Activated naive CD8-positive, alpha-beta T cell treated with anti-CD3 and anti-CD28 coated beads, Interleukin-2, amount 10 ng/mL, durations not matched to agents 7 days and 5 days (primary cell): ENCODE measurements at regions not wholly inside any gene's neighbourhood (a gene's known extent, or its start where the extent isn't known, plus 50 kb on each side); places are given as distances from the start of the nearest gene placed in this dataset.

Experiments
- ATAC-seq: fragments of 150-1000 bp; cut with Tn5 transposase; one replicate; pipeline ENCODE4 v1.10.0; 2021; ENCODE audit warnings: low read depth, moderate library complexity
- POLR2A ChIA-PET: fragments of 350-600 bp; sonication (Branson Sonifier 250); formaldehyde crosslinking; loops from one replicate; lab custom pipeline; 2021; ENCODE audit warnings: antibody characterized with exemption; lab: Charles Lee
- DNase-seq: peaks from one replicate; pipeline ENCODE4 v3.0.0; 2021
- H3K27ac Mint-ChIP-seq: one replicate; pipeline ENCODE4 v1.8.0; 2022; ENCODE audit warnings: mild to moderate bottlenecking, mixed read lengths
- H3K27me3 Mint-ChIP-seq: one replicate; pipeline ENCODE4 v1.8.0; 2022; ENCODE audit warnings: mild to moderate bottlenecking, moderate library complexity, mixed read lengths
- H3K36me3 Mint-ChIP-seq: one replicate; pipeline ENCODE4 v1.8.0; 2021; ENCODE audit warnings: mild to moderate bottlenecking, mixed read lengths
- H3K4me1 Mint-ChIP-seq: one replicate; pipeline ENCODE4 v1.8.0; 2021; ENCODE audit warnings: mixed read lengths
- H3K4me3 Mint-ChIP-seq: one replicate; pipeline ENCODE4 v1.8.0; 2022; ENCODE audit warnings: mild to moderate bottlenecking, moderate library complexity, mixed read lengths
- H3K9me3 Mint-ChIP-seq: one replicate; pipeline ENCODE4 v1.8.0; 2021; ENCODE audit warnings: mixed read lengths

DNA sequence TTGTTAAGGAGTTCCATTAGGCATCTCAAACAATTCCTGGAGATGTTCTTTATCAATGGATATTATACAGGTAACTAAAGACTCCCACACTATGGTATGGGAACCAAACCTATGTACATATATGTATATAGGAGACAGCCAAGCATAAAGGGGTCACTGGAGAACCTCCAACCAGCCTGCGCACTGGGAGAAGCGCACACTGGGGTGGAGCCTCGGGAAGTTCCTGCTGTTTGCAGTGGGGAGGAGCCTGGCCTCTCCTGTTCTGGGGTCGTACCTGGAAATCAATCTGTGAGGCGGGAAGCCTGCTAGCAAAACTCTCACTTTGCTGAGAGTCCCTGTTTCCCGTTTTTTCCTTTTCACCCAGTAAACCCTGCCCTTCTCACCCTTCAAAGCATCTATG is 83.1 kb upstream of the CREB1 start:
- ATAC-seq (no peak), DNase-seq (no peak)
- no peaks in the 10 kb centered on the region for H3K36me3 Mint-ChIP-seq
- H3K4me1 Mint-ChIP-seq = no peaks in the 10 kb centered on the region
- POLR2A ChIA-PET = no interaction called here
- no peaks in the 10 kb centered on the region for H3K9me3 Mint-ChIP-seq
- no peak overlapping the region for H3K4me3 Mint-ChIP-seq
- H3K27ac Mint-ChIP-seq = no peak overlapping the region
- H3K27me3 Mint-ChIP-seq = peaks cover 3% of the 10 kb centered on the region

DNA sequence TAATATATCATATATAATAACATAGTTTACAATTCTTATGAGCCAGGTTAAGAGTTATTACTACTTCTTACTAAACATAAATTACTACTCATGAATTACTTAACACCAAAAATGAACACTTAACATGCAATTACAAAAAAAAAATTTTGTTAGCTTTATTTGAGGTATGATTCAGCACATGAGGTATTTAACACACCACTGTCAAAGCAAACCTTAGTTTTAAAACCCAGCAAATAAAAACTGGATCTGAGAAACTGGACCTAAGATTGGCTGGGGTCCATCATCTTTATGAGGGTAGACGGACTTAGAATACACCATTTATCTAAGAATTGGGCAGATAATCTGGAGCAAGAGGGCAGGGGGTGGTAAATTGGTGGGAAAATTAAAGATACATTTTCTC is 81.8 kb upstream of the CREB1 start:
- ATAC-seq (no peak), DNase-seq (no peak)
- Mint-ChIP-seq H3K27me3 (no peaks in the 10 kb centered on the region), H3K4me1 (no peaks in the 10 kb centered on the region), H3K9me3 (no peaks in the 10 kb centered on the region), H3K4me3 (no peak overlapping the region), H3K27ac (no peak overlapping the region), H3K36me3 (no peaks in the 10 kb centered on the region)
- POLR2A ChIA-PET = no interaction called here

DNA sequence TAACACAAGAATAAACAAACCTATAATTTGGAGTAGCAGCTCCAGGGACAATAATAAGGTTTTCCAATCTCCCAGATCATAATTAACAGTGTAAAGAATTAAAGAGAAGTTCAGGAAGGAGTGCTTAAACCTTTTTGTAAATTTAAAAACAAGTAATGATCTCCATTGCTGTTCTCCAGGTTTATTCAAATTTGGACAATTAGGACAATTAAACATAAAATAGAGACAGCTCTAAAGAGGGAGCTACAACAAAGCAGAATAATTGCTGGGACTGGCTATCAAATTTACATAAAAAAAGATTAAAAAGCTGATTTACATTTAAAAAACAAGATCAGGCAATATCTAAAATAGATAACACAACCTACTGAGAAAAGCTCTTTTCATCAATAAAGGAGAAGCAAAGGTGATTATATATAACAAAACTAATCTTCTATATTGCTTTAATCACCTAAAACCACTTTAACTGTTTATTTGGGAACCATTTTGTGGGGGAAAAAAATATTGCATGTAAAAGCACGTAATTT is 80.1 kb upstream of the CREB1 start:
- no peak overlapping the region for H3K4me3 Mint-ChIP-seq
- H3K27me3 Mint-ChIP-seq = peaks cover 2% of the 10 kb centered on the region
- peaks cover 6% of the 10 kb centered on the region for H3K9me3 Mint-ChIP-seq
- DNase-seq = no peak
- POLR2A ChIA-PET = no interaction called here
- no peaks in the 10 kb centered on the region for H3K4me1 Mint-ChIP-seq
- no peaks in the 10 kb centered on the region for H3K36me3 Mint-ChIP-seq
- H3K27ac Mint-ChIP-seq = no peak overlapping the region
- ATAC-seq = no peak

DNA sequence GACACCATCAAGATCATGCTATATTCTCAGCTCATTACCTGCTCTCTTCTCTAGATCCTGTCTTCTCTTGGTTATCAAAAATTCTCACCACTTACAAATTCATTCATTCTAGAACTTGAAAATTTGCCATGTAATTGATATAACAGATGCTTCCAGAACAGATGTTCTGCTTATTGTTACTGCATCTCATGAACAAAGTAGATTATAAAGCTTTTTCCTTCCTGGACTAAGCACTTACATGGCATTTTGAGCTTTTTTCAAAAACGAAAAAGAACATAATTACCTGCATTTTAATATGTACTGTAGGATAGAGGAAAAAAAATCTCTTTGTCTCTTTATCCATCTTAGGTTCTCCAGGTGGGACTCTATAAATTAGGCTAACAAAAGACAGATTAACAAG is 79.6 kb upstream of the CREB1 start:
- H3K27ac Mint-ChIP-seq = no peak overlapping the region
- peaks cover 8% of the 10 kb centered on the region for H3K9me3 Mint-ChIP-seq
- POLR2A ChIA-PET = no interaction called here
- ATAC-seq = no peak
- no peaks in the 10 kb centered on the region for H3K36me3 Mint-ChIP-seq
- H3K27me3 Mint-ChIP-seq = peaks cover 2% of the 10 kb centered on the region
- no peak for DNase-seq
- H3K4me1 Mint-ChIP-seq = no peaks in the 10 kb centered on the region
- no peak overlapping the region for H3K4me3 Mint-ChIP-seq

DNA sequence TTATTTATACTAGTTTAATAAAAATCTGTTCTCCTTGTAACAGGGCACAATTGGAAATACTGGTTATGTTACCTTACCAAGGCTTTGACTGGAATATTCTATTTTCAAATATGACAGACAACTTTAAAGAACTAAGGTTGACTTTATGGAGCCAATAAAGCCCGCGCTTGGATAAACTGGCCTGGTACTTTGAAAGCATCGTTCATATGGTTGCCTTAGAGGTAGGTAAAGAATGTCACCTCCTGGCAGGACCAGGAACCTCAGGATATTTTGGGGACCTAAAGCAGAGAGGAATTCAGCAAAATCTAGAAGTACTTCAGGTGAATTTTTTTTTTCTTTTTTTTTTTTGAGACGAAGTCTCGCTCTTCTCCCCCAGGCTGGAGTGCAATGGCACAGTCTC is 71.2 kb upstream of the CREB1 start:
- ATAC-seq (no peak), DNase-seq (no peak)
- H3K27ac Mint-ChIP-seq = no peak overlapping the region
- H3K36me3 Mint-ChIP-seq = no peaks in the 10 kb centered on the region
- H3K27me3 Mint-ChIP-seq = peaks cover 2% of the 10 kb centered on the region
- peaks cover 5% of the 10 kb centered on the region for H3K9me3 Mint-ChIP-seq
- H3K4me3 Mint-ChIP-seq = no peak overlapping the region
- POLR2A ChIA-PET = interaction anchor here (0.7 kb wide), 1 partner anchor 270 kb away, joined by 3 read pairs; no protein-coding TSS in a partner anchor
- H3K4me1 Mint-ChIP-seq = peaks cover 17% of the 10 kb centered on the region

DNA sequence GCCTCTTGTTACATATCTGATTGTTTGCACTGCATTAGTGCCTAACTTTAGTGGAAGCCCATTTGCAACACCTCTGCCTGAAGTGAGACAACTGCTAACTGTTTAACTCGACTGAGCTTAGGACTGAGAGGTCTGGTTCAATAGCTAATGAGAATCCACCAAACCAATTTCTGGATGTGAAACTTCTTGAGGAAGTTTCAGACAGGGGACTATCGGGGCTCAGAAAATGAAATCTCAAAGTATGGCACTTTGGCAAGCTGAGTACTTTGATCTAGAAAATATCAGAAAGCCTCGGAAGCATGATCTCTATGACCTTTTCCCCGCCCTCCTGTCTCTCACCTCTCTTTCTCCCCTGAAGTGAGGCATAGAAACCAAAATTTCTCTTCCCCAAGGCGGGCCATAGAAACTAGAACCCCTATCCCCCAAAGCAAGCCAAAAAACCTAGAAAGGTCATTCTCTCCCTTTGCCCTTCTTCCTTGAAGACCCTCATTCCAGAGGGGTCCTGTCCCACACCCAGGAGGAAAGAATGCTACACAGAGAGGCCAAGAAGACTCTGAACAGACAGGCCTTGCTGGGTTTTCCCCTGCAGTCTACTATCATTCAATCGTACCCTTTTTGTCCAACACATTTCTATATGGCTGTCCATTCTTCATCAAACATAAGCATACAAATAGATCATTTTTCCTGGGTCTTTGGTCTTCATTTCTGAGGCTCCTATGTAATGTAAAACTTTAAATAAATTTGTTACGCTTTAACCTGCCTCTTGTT is 69.6 kb upstream of the CREB1 start:
- Mint-ChIP-seq H3K4me1 (peaks cover 20% of the 10 kb centered on the region), H3K27me3 (no peaks in the 10 kb centered on the region), H3K9me3 (no peaks in the 10 kb centered on the region), H3K36me3 (no peaks in the 10 kb centered on the region), H3K27ac (no peak overlapping the region), H3K4me3 (no peak overlapping the region)
- POLR2A ChIA-PET = no interaction called here
- DNase-seq (no peak), ATAC-seq (no peak)

DNA sequence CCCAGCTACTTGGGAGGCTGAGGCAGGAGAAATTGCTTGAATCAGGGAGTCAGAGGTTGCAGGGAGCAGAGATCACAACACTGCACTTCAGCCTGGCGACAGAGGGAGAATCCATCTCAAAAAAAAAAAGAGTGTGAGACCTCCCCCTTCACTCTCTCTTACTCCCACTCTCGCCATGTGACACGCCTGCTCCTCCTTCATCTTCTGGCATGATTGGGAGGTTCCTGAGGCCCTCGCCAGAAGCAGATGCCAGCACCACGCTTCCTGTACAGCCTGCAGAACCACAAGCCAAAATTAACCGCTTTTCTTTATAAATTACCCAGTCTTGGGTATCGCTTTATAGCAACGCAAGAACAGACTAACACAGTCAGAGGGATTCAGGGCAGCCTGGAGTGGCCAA is 66.3 kb upstream of the CREB1 start:
- H3K4me3 Mint-ChIP-seq = no peak overlapping the region
- no peak for ATAC-seq
- no peaks in the 10 kb centered on the region for H3K27me3 Mint-ChIP-seq
- H3K9me3 Mint-ChIP-seq = no peaks in the 10 kb centered on the region
- H3K36me3 Mint-ChIP-seq = no peaks in the 10 kb centered on the region
- POLR2A ChIA-PET = no interaction called here
- peaks cover 24% of the 10 kb centered on the region for H3K4me1 Mint-ChIP-seq
- DNase-seq = no peak
- no peak overlapping the region for H3K27ac Mint-ChIP-seq

DNA sequence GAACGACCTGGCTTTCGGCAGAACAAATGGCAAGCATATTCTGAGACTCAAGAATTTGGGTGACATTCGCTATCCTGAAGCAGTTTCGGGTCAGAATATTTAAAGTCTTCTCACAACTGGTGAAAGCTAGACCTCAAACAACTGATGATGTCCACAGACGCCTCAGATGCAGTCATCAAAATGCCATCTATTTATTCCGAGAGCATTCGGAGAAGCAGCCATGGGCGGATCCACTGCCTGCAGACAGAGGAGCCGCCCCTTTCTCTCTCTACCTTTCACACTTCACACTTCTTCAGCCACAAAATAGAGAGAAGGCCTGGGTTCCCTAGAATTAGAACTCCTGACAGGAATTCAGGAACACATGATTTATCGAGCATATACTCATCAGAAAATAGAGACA is 65.8 kb upstream of the CREB1 start:
- POLR2A ChIA-PET = no interaction called here
- Mint-ChIP-seq H3K9me3 (no peaks in the 10 kb centered on the region), H3K27ac (no peak overlapping the region), H3K27me3 (no peaks in the 10 kb centered on the region), H3K4me1 (peaks cover 24% of the 10 kb centered on the region), H3K4me3 (no peak overlapping the region), H3K36me3 (no peaks in the 10 kb centered on the region)
- ATAC-seq (no peak), DNase-seq (no peak)

DNA sequence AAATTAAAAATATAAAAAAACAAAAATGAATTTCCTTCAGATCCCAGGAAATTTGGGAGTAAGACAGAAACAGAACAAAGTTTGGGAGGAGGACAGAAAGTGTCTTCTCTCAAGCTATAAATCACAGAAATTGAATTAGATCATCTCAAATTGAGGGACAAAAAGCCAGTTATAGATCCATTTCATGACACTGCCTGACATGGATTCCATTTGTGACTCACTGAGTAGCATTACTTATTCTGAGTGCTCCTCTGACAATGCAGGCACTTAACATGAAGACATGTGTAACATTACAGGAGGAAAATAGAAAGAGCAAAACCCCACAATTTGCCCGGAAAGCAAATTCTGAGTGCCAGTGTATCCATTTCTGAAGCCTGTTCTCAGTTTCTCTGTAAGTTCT is 63.9 kb upstream of the CREB1 start:
- Mint-ChIP-seq H3K36me3 (no peaks in the 10 kb centered on the region), H3K9me3 (no peaks in the 10 kb centered on the region), H3K4me3 (no peak overlapping the region), H3K27ac (no peak overlapping the region), H3K4me1 (peaks cover 19% of the 10 kb centered on the region), H3K27me3 (no peaks in the 10 kb centered on the region)
- ATAC-seq (no peak), DNase-seq (no peak)
- POLR2A ChIA-PET = no interaction called here

DNA sequence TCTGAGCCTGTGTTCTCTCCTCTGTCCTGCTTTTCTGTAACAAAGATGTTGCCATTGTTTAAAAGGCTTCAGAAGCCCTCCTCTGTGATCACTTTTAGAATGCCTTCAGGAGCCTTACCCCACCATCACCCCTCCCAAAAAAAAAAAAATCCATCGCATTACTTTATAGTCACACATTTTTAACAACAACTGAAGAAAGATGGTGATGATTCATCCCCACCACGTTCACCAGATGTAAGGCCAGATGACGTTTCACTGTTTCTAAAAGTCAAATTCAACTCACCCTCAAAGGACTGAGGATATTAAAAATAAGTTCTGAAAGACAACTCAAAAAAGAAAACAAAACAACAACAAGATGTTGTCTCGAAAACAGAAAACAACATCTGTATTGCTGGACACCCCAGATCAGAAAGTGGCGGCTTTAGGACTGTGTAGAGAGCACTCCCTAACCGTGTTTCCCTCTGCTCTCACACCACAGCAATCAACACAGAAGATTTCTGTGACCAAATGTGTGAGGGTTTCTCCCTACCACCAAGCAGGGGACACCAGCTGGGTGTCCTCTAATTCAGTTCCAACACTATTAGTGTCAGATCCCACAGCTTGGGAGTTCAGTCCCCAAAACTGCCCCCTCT is 61.9 kb upstream of the CREB1 start:
- no peak overlapping the region for H3K27ac Mint-ChIP-seq
- DNase-seq (no peak), ATAC-seq (no peak)
- H3K4me1 Mint-ChIP-seq = peaks cover 17% of the 10 kb centered on the region
- H3K9me3 Mint-ChIP-seq = no peaks in the 10 kb centered on the region
- no peaks in the 10 kb centered on the region for H3K36me3 Mint-ChIP-seq
- H3K4me3 Mint-ChIP-seq = no peak overlapping the region
- POLR2A ChIA-PET = interaction anchor here (0.6 kb wide), 1 partner anchor 127 kb away, joined by 3 read pairs; no protein-coding TSS in a partner anchor
- H3K27me3 Mint-ChIP-seq = peaks cover 8% of the 10 kb centered on the region

DNA sequence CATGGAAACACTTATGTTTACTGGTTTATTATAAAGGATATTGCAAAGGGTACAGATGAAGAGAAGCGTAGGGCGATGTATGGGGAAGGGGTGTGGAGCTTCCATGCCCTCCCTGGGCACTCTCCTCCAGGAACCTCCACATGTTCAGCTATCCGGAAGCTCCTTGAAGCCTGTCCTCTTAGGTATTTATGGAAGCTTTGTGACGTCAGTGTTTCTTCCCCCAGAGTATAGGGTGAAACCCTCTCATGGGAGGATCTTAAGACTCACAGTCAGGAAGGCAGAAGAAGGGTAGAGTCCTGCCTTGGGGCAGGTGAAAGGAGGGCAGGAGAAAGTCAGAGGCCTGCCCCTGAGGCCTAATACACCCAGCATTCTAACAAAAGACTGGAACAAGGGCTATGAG is 61.3 kb upstream of the CREB1 start:
- no peaks in the 10 kb centered on the region for H3K36me3 Mint-ChIP-seq

DNA sequence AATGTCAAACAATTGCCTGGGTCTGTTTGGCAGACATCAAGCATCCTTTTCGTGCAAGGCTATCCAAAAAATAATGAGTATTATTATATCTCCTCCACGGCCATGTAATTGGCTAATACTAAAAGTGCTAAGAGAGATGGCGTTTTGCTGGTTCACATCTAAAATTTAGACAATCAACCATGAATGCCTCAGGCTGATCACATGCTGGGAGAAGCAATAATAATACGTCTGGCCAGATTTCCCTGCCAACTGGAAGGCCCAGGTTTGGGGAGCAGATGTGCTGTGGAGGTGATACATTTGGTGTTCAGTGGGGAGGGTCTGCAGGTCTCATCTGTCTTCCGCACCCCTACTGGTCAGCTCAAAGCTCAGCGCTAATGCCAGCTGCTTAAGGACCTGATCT is 60.3 kb upstream of the CREB1 start:
- DNase-seq = no peak
- Mint-ChIP-seq H3K4me1 (peaks cover 12% of the 10 kb centered on the region), H3K9me3 (no peaks in the 10 kb centered on the region), H3K36me3 (no peaks in the 10 kb centered on the region), H3K27ac (no peak overlapping the region), H3K4me3 (no peak overlapping the region), H3K27me3 (peaks cover 8% of the 10 kb centered on the region)
- no peak for ATAC-seq
- POLR2A ChIA-PET = no interaction called here

More for the DNA sequence above, 61.3 kb upstream of the CREB1 start:
- H3K4me1 Mint-ChIP-seq = peaks cover 16% of the 10 kb centered on the region
- peaks cover 8% of the 10 kb centered on the region for H3K27me3 Mint-ChIP-seq
- no peaks in the 10 kb centered on the region for H3K9me3 Mint-ChIP-seq
- no peak overlapping the region for H3K4me3 Mint-ChIP-seq
- DNase-seq (no peak), ATAC-seq (no peak)
- H3K27ac Mint-ChIP-seq = no peak overlapping the region
- POLR2A ChIA-PET = no interaction called here

DNA sequence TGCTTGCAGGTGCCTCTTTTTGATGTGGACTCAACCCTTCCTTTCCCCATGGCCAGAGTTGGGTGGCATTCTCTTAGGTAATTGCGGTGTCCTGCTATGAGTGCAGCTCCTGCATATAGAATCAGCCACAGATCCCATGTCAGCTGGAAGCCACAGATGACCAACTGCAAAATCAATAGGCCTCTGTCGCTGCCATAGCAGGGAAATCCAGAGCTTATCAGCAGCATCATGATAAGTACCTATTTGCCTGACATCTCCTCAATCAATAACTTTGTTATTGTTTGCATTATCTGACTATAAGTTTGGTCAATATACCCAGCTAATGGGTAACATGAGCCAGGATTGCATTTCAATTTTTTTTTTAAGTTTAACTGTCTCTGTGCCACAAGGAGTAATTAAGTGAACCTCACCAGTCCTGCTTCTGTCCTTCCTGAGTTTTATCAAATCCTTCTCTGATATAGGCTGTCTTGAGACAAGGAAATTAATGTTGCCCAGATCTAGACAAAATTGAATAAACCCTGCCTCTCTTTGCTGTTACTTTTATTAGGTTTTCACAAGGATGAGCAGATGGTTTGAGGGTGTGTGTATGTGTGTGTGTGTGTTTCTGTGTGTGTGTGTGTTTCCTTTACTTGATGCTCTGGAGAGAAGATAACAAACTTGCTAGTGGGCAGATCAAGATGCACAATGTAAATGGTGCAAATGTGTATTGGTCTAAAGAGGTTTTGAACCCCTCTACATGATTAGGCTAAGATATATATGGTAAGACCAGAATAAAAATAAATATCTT is 59.6 kb upstream of the CREB1 start:
- Mint-ChIP-seq H3K4me1 (peaks cover 17% of the 10 kb centered on the region), H3K27me3 (peaks cover 11% of the 10 kb centered on the region), H3K27ac (no peak overlapping the region), H3K9me3 (no peaks in the 10 kb centered on the region), H3K36me3 (no peaks in the 10 kb centered on the region), H3K4me3 (no peak overlapping the region)
- DNase-seq (no peak), ATAC-seq (no peak)
- POLR2A ChIA-PET = no interaction called here
